GM10248 (cell line): ENCODE measurements at regions not wholly inside any gene's neighbourhood (a gene's known extent, or its start where the extent isn't known, plus 50 kb on each side); places are given as distances from the start of the nearest gene placed in this dataset.

Experiments
- CTCF ChIA-PET: fragments of 300-600 bp; sonication (Branson Sonifier 250); formaldehyde crosslinking; extraction: SDS; loops from one replicate; lab custom pipeline; 2021; ENCODE audit warnings: antibody characterized with exemption; lab: Yijun Ruan, JAX
- POLR2A ChIA-PET: fragments of 350-650 bp; sonication (Branson Sonifier 250); formaldehyde crosslinking; extraction: SDS; loops from one replicate; lab custom pipeline; 2020; ENCODE audit warnings: antibody characterized with exemption; lab: Yijun Ruan, JAX
- DNase-seq: peaks from one replicate; pipeline ENCODE4 v3.0.0; 2012; ENCODE audit errors: extremely low spot score
- TF ChIP-seq, protein P1 (sequence below): IDR thresholded peaks from 2 replicates; pipeline ENCODE4 v1.5.1; 2012; ENCODE audit warnings: mild to moderate bottlenecking, low read depth; ENCODE audit errors: extremely low read depth, missing control alignments, control extremely low read depth

DNA sequence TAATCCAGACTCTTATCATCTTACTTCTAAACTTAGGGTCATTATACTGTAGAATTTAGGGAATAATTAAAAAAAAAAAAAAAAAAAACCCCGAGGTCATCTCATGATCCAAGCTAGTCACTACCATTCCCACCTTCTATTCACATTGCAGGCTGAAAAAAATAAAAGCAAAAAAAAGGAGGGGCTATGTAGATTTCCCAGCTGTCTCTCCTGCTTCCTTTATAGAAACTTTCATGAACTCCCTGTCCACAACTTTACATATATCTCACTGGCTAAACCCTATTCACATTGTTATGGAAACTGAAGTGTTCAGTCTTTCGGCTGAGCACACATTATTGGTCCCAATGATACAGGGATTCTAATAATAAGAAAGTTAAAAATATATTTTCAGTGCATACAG is 156.2 kb upstream of the TP63 start:
- TF ChIP-seq, protein P1, sequence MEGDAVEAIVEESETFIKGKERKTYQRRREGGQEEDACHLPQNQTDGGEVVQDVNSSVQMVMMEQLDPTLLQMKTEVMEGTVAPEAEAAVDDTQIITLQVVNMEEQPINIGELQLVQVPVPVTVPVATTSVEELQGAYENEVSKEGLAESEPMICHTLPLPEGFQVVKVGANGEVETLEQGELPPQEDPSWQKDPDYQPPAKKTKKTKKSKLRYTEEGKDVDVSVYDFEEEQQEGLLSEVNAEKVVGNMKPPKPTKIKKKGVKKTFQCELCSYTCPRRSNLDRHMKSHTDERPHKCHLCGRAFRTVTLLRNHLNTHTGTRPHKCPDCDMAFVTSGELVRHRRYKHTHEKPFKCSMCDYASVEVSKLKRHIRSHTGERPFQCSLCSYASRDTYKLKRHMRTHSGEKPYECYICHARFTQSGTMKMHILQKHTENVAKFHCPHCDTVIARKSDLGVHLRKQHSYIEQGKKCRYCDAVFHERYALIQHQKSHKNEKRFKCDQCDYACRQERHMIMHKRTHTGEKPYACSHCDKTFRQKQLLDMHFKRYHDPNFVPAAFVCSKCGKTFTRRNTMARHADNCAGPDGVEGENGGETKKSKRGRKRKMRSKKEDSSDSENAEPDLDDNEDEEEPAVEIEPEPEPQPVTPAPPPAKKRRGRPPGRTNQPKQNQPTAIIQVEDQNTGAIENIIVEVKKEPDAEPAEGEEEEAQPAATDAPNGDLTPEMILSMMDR, result no peak
- DNase-seq, result no peak
- CTCF ChIA-PET, result interaction anchor here (0.8 to 1.0 kb wide), 2 partner anchors 23 to 37 kb away, joined by 3 to 5 read pairs; no protein-coding TSS in a partner anchor
- POLR2A ChIA-PET, result no interaction called here

DNA sequence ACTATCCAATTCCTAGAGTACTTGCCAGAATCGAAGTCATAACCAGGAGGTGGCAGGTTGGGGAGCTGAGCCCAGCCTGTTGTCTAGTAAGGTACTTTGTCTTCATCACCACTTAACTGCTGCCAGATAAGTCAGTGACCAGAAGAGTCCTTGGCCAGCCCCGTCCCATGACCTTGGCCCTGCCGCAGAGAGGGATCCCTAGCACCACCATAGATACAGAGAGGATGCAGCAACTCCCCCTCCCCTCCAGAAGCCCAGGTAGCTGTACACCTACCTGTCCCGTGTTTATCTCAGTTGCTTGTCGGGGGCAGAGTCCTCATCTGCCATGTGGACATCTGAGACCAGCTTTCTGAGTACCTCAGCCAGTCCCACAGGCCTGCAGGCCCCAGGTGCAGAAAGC is 153.6 kb upstream of the TP63 start:
- no peak for DNase-seq
- CTCF ChIA-PET, result interaction anchor here (1.1 to 1.5 kb wide), 2 partner anchors 10 to 20 kb away, joined by 3 to 4 read pairs; no protein-coding TSS in a partner anchor
- TF ChIP-seq, protein P1, result no peak
- POLR2A ChIA-PET, result no interaction called here

DNA sequence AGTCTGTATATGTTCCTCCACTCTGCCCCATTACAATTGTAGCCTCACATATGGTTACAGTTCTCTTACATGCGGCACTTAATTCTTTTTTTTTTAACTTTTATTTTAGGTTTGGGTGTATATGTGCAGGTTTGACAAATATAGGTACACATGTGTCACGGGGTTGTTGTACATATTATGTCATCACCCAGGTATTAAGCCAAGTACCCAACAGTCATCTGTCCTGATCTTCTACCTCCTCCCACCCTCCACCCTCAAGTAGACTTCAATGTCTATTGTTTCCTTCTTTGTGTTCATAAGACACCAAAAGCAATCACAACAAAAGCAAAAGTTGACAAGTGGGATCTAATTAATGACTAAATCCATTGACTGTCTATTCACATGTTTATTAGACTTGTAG is 144.6 kb upstream of the TP63 start:
- TF ChIP-seq, protein P1, result no peak
- no peak for DNase-seq
- CTCF ChIA-PET, result no interaction called here
- POLR2A ChIA-PET, result no interaction called here

DNA sequence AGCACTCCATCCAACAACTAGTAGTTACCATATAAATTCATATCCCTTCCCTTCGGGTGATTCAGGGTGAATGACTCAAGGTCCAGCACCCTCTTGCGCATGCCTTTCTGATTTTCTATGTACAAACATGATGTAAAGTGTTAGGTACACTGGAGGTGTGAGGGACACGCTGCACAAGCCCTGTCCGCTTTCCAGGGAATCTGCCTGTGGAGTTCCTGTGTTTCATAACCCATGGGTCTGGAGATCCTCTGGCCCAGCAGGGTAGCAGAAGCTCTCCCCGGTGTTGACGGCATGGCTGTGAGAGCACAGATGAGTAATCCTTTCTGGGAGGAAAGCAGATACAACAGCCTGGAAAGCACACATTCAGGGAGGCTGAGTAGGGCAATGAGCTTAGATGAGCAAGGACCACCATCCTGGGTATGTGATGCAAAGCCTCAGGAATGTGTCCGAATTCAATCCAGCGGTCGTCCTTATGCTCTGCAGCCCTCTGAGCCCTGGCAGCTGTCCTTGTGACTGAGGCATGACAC is 142.9 kb upstream of the TP63 start:
- POLR2A ChIA-PET, result no interaction called here
- no peak for DNase-seq
- TF ChIP-seq, protein P1, result no peak
- CTCF ChIA-PET, result interaction anchor here (0.7 to 1.7 kb wide), 5 partner anchors 10 to 37 kb away, joined by 3 to 4 read pairs (median 4); no protein-coding TSS in a partner anchor

DNA sequence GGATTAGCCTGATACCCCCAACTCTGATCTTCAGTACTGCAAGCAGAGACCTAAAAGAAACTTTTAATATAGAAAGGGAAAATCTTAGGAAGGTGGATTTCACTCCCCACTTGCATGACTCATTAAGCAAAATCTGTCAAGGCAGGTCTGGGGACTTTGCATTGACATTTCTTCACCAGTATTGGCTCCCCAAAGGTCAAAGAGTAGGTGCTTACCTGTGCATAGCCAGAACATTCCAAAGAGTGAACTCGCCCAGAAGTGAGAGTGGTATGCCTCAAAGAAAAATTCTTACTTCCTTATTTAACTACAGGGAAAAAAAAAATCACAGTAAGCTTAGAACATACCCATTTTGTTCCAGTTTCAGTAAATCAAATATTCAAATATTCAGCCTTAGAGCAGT is 140.9 kb upstream of the TP63 start:
- TF ChIP-seq, protein P1, result no peak
- ChIA-PET POLR2A (no interaction called here), CTCF (interaction anchor here (2.7 to 3.6 kb wide), 2 partner anchors 9 to 21 kb away, joined by 9 to 14 read pairs; no protein-coding TSS in a partner anchor)
- DNase-seq, result no peak

DNA sequence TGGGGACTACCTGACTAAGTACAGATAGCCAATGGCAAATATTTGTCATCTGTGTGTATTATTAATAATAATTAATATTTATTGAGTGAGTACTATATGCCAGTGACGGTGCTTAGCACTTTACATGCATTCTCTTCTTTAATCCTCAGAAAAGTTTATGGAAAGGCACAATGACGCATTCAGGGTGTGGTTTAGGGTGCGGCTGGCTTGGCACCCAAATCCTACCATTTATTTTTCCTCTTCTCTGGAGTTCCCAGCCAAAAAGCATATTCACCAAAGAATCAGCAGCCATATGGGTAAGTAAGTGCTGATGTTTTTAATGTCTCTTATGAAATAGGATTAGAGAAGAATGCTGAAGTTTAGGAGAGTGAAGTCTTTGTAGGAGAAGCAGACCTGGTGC is 140.4 kb upstream of the TP63 start:
- TF ChIP-seq, protein P1, result no peak
- POLR2A ChIA-PET, result no interaction called here
- DNase-seq, result no peak
- CTCF ChIA-PET, result interaction anchor here (2.7 to 3.6 kb wide), 2 partner anchors 9 to 21 kb away, joined by 9 to 14 read pairs; no protein-coding TSS in a partner anchor
